GM18505 (cell line): ENCODE measurements at regions not wholly inside any gene's neighbourhood (a gene's known extent, or its start where the extent isn't known, plus 50 kb on each side); places are given as distances from the start of the nearest gene placed in this dataset.

Source experiments
- ATAC-seq: cut with Tn5 transposase; IDR thresholded peaks from one replicate; pipeline ENCODE4 v1.9.1; 2021; ENCODE audit not compliant: unreplicated experiment
- POLR2A ChIP-seq: IDR thresholded peaks from 4 replicates; pipeline ENCODE4 v1.6.1; 2011; ENCODE audit warnings: borderline replicate concordance; ENCODE audit not compliant: insufficient read depth, insufficient read length; ENCODE audit errors: extremely low read depth

GRCh38 chr9:94005272-94005901 is 50.2 kb upstream of the BARX1 start:
- TF ChIP-seq POLR2A: no peak
- no peak for ATAC-seq
